Neural progenitor cell (in vitro differentiated cells): ENCODE measurements at regions not wholly inside any gene's neighbourhood (a gene's known extent, or its start where the extent isn't known, plus 50 kb on each side); places are given as distances from the start of the nearest gene placed in this dataset.
A peak's percentile ranks its signal among the peaks of the same experiment; 100 is the strongest.

Experiments
- DNase-seq: peaks from one replicate; pipeline ENCODE4 v3.0.0-alpha.2; 2016; ENCODE audit warnings: low spot score
- H2AFZ ChIP-seq: fragments of 200-600 bp; sonication (generic); replicated peaks from 2 replicates; pipeline ENCODE4 v1.6.1; 2016; ENCODE audit warnings: antibody characterized with exemption
- H3F3A ChIP-seq: fragments of 200-600 bp; sonication (generic); 2 replicates; pipeline ENCODE4 v1.6.1; 2016; ENCODE audit warnings: antibody characterized with exemption, low read depth
- H3K27ac ChIP-seq: fragments of 200-600 bp; sonication (generic); 2 replicates; pipeline ENCODE4 v1.5.1; 2016; ENCODE audit warnings: mild to moderate bottlenecking
- H3K27me3 ChIP-seq: fragments of 200-600 bp; sonication (generic); 2 replicates; pipeline ENCODE4 v1.6.1; 2016; ENCODE audit warnings: mild to moderate bottlenecking, moderate library complexity
- H3K36me3 ChIP-seq: fragments of 200-600 bp; sonication (generic); 2 replicates; pipeline ENCODE4 v1.5.1; 2016
- H3K4me1 ChIP-seq: fragments of 200-600 bp; sonication (generic); 2 replicates; pipeline ENCODE4 v1.6.1; 2016; ENCODE audit warnings: mixed run types
- H3K4me2 ChIP-seq: fragments of 200-600 bp; sonication (generic); 2 replicates; pipeline ENCODE4 v1.6.1; 2016
- H3K4me3 ChIP-seq: fragments of 200-600 bp; sonication (generic); 2 replicates; pipeline ENCODE4 v1.5.1; 2016
- H3K79me2 ChIP-seq: fragments of 200-600 bp; sonication (generic); 2 replicates; pipeline ENCODE4 v1.6.1; 2016; ENCODE audit warnings: low read depth
- H3K9ac ChIP-seq: fragments of 200-600 bp; sonication (generic); 2 replicates; pipeline ENCODE4 v1.6.1; 2016
- H3K9me3 ChIP-seq: fragments of 200-600 bp; sonication (generic); 2 replicates; pipeline ENCODE4 v1.5.1; 2016; ENCODE audit warnings: low read depth
- H4K20me1 ChIP-seq: fragments of 200-600 bp; sonication (generic); 2 replicates; pipeline ENCODE4 v1.6.1; 2016; ENCODE audit warnings: low read depth
- H3K27ac Mint-ChIP-seq: 3 replicates; pipeline ENCODE4 v1.8.0; 2021; ENCODE audit warnings: mixed read lengths
- H3K27me3 Mint-ChIP-seq: 2 replicates; pipeline ENCODE4 v1.8.0; 2022; ENCODE audit warnings: low read depth, mild to moderate bottlenecking, inconsistent platforms, moderate library complexity, mixed read lengths; ENCODE audit not compliant: insufficient read depth
- H3K36me3 Mint-ChIP-seq: 3 replicates; pipeline ENCODE4 v1.8.0; 2021; ENCODE audit warnings: mixed read lengths
- H3K4me1 Mint-ChIP-seq: 3 replicates; pipeline ENCODE4 v1.8.0; 2021; ENCODE audit warnings: mixed read lengths
- H3K4me3 Mint-ChIP-seq: 3 replicates; pipeline ENCODE4 v1.8.0; 2021; ENCODE audit warnings: mild to moderate bottlenecking, moderate library complexity, mixed read lengths
- H3K9me3 Mint-ChIP-seq: 3 replicates; pipeline ENCODE4 v1.8.0; 2020; ENCODE audit warnings: mixed read lengths
- CTCF ChIP-seq: fragments of 200-600 bp; sonication (generic); IDR thresholded peaks from 2 replicates; pipeline ENCODE4 v1.5.1; 2017; ENCODE audit warnings: antibody characterized with exemption, mild to moderate bottlenecking
- EZH2 ChIP-seq: fragments of 200-600 bp; sonication (generic); IDR thresholded peaks from 2 replicates; pipeline ENCODE4 v1.6.1; 2017; ENCODE audit warnings: antibody characterized with exemption, mild to moderate bottlenecking, moderate library complexity
- EZH2phosphoT487 ChIP-seq: fragments of 200-600 bp; sonication (generic); IDR thresholded peaks from 2 replicates; pipeline ENCODE4 v1.6.1; 2017; ENCODE audit warnings: antibody characterized with exemption

- H3K9me3 Mint-ChIP-seq, result no peaks in the 10 kb centered on the region
- H3K9ac ChIP-seq, result peak overlapping the region; percentile 59
- no peaks in the 10 kb centered on the region for H3K9me3 ChIP-seq
- H3K4me3 Mint-ChIP-seq, result peak overlapping the region; percentile 97
- peak overlapping the region; percentile 91 for H3K4me2 ChIP-seq
- no peaks in the 10 kb centered on the region for H3F3A ChIP-seq
- H4K20me1 ChIP-seq, result peaks cover 47% of the 10 kb centered on the region
- DNase-seq, result peak; percentile 28
- H3K4me1 ChIP-seq, result peaks cover 9% of the 10 kb centered on the region
- H3K27ac ChIP-seq, result no peak overlapping the region
- H3K36me3 ChIP-seq, result no peaks in the 10 kb centered on the region
- peaks cover 32% of the 10 kb centered on the region for H3K4me1 Mint-ChIP-seq
- peaks cover under 1% of the 10 kb centered on the region for H3K36me3 Mint-ChIP-seq
- H3K27me3 Mint-ChIP-seq, result peaks cover 3% of the 10 kb centered on the region
- H3K4me3 ChIP-seq, result peak overlapping the region; percentile 73
- peaks cover 57% of the 10 kb centered on the region for H3K79me2 ChIP-seq
- TF ChIP-seq CTCF (no peak), EZH2phosphoT487 (no peak), EZH2 (no peak)
- no peak overlapping the region for H2AFZ ChIP-seq
- peak overlapping the region; percentile 93 for H3K27ac Mint-ChIP-seq
- H3K27me3 ChIP-seq, result no peaks in the 10 kb centered on the region
Observed at GRCh38 chr22:25448435-25449051, 115.9 kb upstream of the GRK3 start.

GRCh38 chr22:25449781-25450317 lies 114.6 kb upstream of the GRK3 start:
- Mint-ChIP-seq H3K27ac (no peak overlapping the region), H3K9me3 (no peaks in the 10 kb centered on the region), H3K27me3 (peaks cover 3% of the 10 kb centered on the region), H3K4me1 (peaks cover 32% of the 10 kb centered on the region), H3K36me3 (peaks cover 10% of the 10 kb centered on the region), H3K4me3 (peak overlapping the region; percentile 97)
- no peak overlapping the region for H3K27ac ChIP-seq
- TF ChIP-seq CTCF, result no peak
- no peak for TF ChIP-seq EZH2
- no peak for TF ChIP-seq EZH2phosphoT487
- no peaks in the 10 kb centered on the region for H3K36me3 ChIP-seq
- H3K27me3 ChIP-seq, result no peaks in the 10 kb centered on the region
- H3K4me1 ChIP-seq, result peaks cover 9% of the 10 kb centered on the region
- no peaks in the 10 kb centered on the region for H3K9me3 ChIP-seq
- peaks cover 59% of the 10 kb centered on the region for H4K20me1 ChIP-seq
- H3K9ac ChIP-seq, result no peak overlapping the region
- H3F3A ChIP-seq, result no peaks in the 10 kb centered on the region
- no peak for DNase-seq
- peak overlapping the region; percentile 91 for H3K4me2 ChIP-seq
- H3K79me2 ChIP-seq, result peaks cover 70% of the 10 kb centered on the region
- H3K4me3 ChIP-seq, result peak overlapping the region; percentile 73
- no peak overlapping the region for H2AFZ ChIP-seq

GRCh38 chr22:25451480-25452114 lies 112.9 kb upstream of the GRK3 start:
- Mint-ChIP-seq H3K9me3 (no peaks in the 10 kb centered on the region), H3K4me3 (peak overlapping the region; percentile 14), H3K4me1 (peaks cover 32% of the 10 kb centered on the region), H3K27ac (no peak overlapping the region), H3K36me3 (peaks cover 14% of the 10 kb centered on the region), H3K27me3 (peaks cover 3% of the 10 kb centered on the region)
- no peaks in the 10 kb centered on the region for H3K27me3 ChIP-seq
- H3K9me3 ChIP-seq, result no peaks in the 10 kb centered on the region
- H3F3A ChIP-seq, result no peaks in the 10 kb centered on the region
- no peak overlapping the region for H3K9ac ChIP-seq
- H3K79me2 ChIP-seq, result peaks cover 83% of the 10 kb centered on the region
- no peak overlapping the region for H3K4me2 ChIP-seq
- H2AFZ ChIP-seq, result no peak overlapping the region
- peaks cover 66% of the 10 kb centered on the region for H4K20me1 ChIP-seq
- no peak overlapping the region for H3K4me3 ChIP-seq
- no peaks in the 10 kb centered on the region for H3K36me3 ChIP-seq
- DNase-seq, result no peak
- TF ChIP-seq EZH2 (no peak), EZH2phosphoT487 (no peak), CTCF (no peak)
- no peak overlapping the region for H3K27ac ChIP-seq
- peaks cover 9% of the 10 kb centered on the region for H3K4me1 ChIP-seq
